Ishikawa (cell line): ENCODE measurements at regions not wholly inside any gene's neighbourhood (a gene's known extent, or its start where the extent isn't known, plus 50 kb on each side); places are given as distances from the start of the nearest gene placed in this dataset.

Experiments used
- CEBPB ChIP-seq: IDR thresholded peaks from 2 replicates; pipeline ENCODE4 v1.6.1; 2012
- CREB1 ChIP-seq: IDR thresholded peaks from 2 replicates; pipeline ENCODE4 v1.6.1; 2012; ENCODE audit warnings: low read depth
- EGR1 ChIP-seq: IDR thresholded peaks from 2 replicates; pipeline ENCODE4 v1.6.1; 2012
- EP300 ChIP-seq: IDR thresholded peaks from 2 replicates; pipeline ENCODE4 v1.6.1; 2012; ENCODE audit warnings: borderline replicate concordance
- FOXM1 ChIP-seq: IDR thresholded peaks from 2 replicates; pipeline ENCODE4 v1.6.1; 2012; ENCODE audit warnings: low read depth, borderline replicate concordance
- MAX ChIP-seq: IDR thresholded peaks from 2 replicates; pipeline ENCODE4 v1.6.1; 2012
- NFIC ChIP-seq: IDR thresholded peaks from 2 replicates; pipeline ENCODE4 v1.6.1; 2012
- RAD21 ChIP-seq: IDR thresholded peaks from 2 replicates; pipeline ENCODE4 v1.6.1; 2012; ENCODE audit warnings: low read depth
- REST ChIP-seq: IDR thresholded peaks from 2 replicates; pipeline ENCODE4 v1.6.1; 2012; ENCODE audit warnings: low read depth, mild to moderate bottlenecking
- TAF1 ChIP-seq: IDR thresholded peaks from 2 replicates; pipeline ENCODE4 v1.6.1; 2012; ENCODE audit warnings: low read depth, mild to moderate bottlenecking
- TCF12 ChIP-seq: IDR thresholded peaks from 2 replicates; pipeline ENCODE4 v1.6.1; 2012; ENCODE audit warnings: low read depth
- TEAD4 ChIP-seq: IDR thresholded peaks from 2 replicates; pipeline ENCODE4 v1.6.1; 2012
- USF1 ChIP-seq: IDR thresholded peaks from 2 replicates; pipeline ENCODE4 v1.6.1; 2012
- YY1 ChIP-seq: IDR thresholded peaks from 2 replicates; pipeline ENCODE4 v1.6.1; 2012; ENCODE audit warnings: low read depth
- ZBTB7A ChIP-seq: IDR thresholded peaks from 2 replicates; pipeline ENCODE4 v1.6.1; 2012; ENCODE audit warnings: low read depth

GRCh38 chr3:56894881-56895431, 93.2 kb upstream of the ARHGEF3 start:
- TF ChIP-seq EGR1, result no peak
- TF ChIP-seq REST, result no peak
- no peak for TF ChIP-seq EP300
- TF ChIP-seq NFIC, result no peak
- no peak for TF ChIP-seq YY1
- TF ChIP-seq TEAD4, result no peak
- no peak for TF ChIP-seq TAF1
- TF ChIP-seq ZBTB7A, result no peak
- TF ChIP-seq CEBPB, result no peak
- TF ChIP-seq TCF12, result no peak
- no peak for TF ChIP-seq MAX
- TF ChIP-seq CREB1, result no peak
- no peak for TF ChIP-seq RAD21
- no peak for TF ChIP-seq USF1
- TF ChIP-seq FOXM1, result no peak

- TF ChIP-seq ZBTB7A (no peak), NFIC (no peak), FOXM1 (no peak)
Measured at GRCh38 chr3:56890448-56891091, 88.8 kb upstream of the ARHGEF3 start.

- TF ChIP-seq TEAD4 (no peak), REST (no peak), EP300 (no peak), RAD21 (no peak), TAF1 (no peak), CEBPB (no peak), EGR1 (no peak)
Measured at GRCh38 chr3:56889131-56889530, 87.4 kb upstream of the ARHGEF3 start.

GRCh38 chr3:56887402-56888025, 85.8 kb upstream of the ARHGEF3 start:
- TF ChIP-seq TCF12 (no peak), NFIC (no peak), CEBPB (no peak), MAX (no peak), CREB1 (no peak), REST (no peak), TAF1 (no peak), ZBTB7A (no peak), TEAD4 (no peak)

GRCh38 chr3:56886314-56886713, 84.6 kb upstream of the ARHGEF3 start:
- TF ChIP-seq TEAD4, result no peak
- TF ChIP-seq FOXM1, result no peak
- no peak for TF ChIP-seq TAF1
- no peak for TF ChIP-seq MAX
- no peak for TF ChIP-seq REST
- no peak for TF ChIP-seq YY1
- no peak for TF ChIP-seq EGR1
- TF ChIP-seq RAD21, result no peak
- TF ChIP-seq CREB1, result no peak
- TF ChIP-seq TCF12, result no peak
- no peak for TF ChIP-seq ZBTB7A
- TF ChIP-seq NFIC, result no peak
- TF ChIP-seq EP300, result no peak
- TF ChIP-seq CEBPB, result no peak
- no peak for TF ChIP-seq USF1
